ENCODE measurements at regions not wholly inside any gene's neighbourhood (a gene's known extent, or its start where the extent isn't known, plus 50 kb on each side); places are given as distances from the start of the nearest gene placed in this dataset.

DNA sequence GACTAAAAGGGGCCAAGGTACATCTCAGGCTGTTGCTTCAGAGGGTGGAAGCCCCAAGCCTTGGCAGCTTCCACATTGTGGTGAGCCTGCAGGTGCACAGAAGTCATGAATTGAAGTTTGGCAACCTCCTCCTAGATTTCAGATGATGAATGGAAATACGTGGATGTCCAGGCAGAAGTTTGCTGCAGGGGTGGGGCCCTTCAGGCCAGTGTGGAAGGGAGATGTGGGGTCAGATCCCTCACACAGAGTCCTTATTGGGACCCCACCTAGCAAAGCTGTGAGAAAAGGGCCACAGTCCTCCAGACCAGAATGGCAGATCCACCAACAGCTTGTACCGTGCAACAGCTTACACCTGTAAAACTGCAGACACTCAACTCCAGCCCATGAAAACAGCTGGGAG lies 67.4 kb upstream of the PTGS2 start:
- Histone ChIP-seq H3K4me3 (no peak overlapping the region), H3K27me3 (no peaks in the 10 kb centered on the region), H3K9me3 (ENCODE audit: low read depth) (no peaks in the 10 kb centered on the region), H3K27ac (no peak overlapping the region), H3K36me3 (no peaks in the 10 kb centered on the region), H3K4me1 (ENCODE audit: low read depth) (no peaks in the 10 kb centered on the region)
- no peak for DNase-seq (ENCODE audit: low read depth in 1 of 2, low spot score in 1 of 2)
- TF ChIP-seq CTCF (IDR thresholded peaks at IDR 0.05; ENCODE audit: low read depth, low read length), result no peak

GRCh38 chr1:186745531-186746146 lies 65.4 kb upstream of the PTGS2 start:
- Histone ChIP-seq H3K27ac (no peak overlapping the region), H3K4me3 (no peak overlapping the region), H3K4me1 (ENCODE audit: low read depth) (no peaks in the 10 kb centered on the region), H3K27me3 (no peaks in the 10 kb centered on the region), H3K9me3 (ENCODE audit: low read depth) (no peaks in the 10 kb centered on the region), H3K36me3 (no peaks in the 10 kb centered on the region)
- no peak for TF ChIP-seq CTCF (IDR thresholded peaks at IDR 0.05; ENCODE audit: low read depth, low read length)
- no peak for DNase-seq (ENCODE audit: low read depth in 1 of 2, low spot score in 1 of 2)

GRCh38 chr1:186741640-186742039 lies 61.4 kb upstream of the PTGS2 start:
- Histone ChIP-seq H3K9me3 (ENCODE audit: low read depth) (no peaks in the 10 kb centered on the region), H3K27me3 (no peaks in the 10 kb centered on the region), H3K27ac (no peak overlapping the region), H3K36me3 (no peaks in the 10 kb centered on the region), H3K4me1 (ENCODE audit: low read depth) (no peaks in the 10 kb centered on the region), H3K4me3 (no peak overlapping the region)
- no peak for TF ChIP-seq CTCF (IDR thresholded peaks at IDR 0.05; ENCODE audit: low read depth, low read length)
- no peak for DNase-seq (ENCODE audit: low read depth in 1 of 2, low spot score in 1 of 2)

- no peak overlapping the region for H3K4me3 ChIP-seq
- no peaks in the 10 kb centered on the region for H3K27me3 ChIP-seq
- no peaks in the 10 kb centered on the region for H3K4me1 ChIP-seq (ENCODE audit: low read depth)
- no peak for DNase-seq (ENCODE audit: low read depth in 1 of 2, low spot score in 1 of 2)
- H3K9me3 ChIP-seq (ENCODE audit: low read depth), result no peaks in the 10 kb centered on the region
- H3K36me3 ChIP-seq, result no peaks in the 10 kb centered on the region
- H3K27ac ChIP-seq, result no peak overlapping the region
- no peak for TF ChIP-seq CTCF (IDR thresholded peaks at IDR 0.05; ENCODE audit: low read depth, low read length)
Observed at GRCh38 chr1:186740324-186740723, 60.1 kb upstream of the PTGS2 start.

- DNase-seq (ENCODE audit: low read depth in 1 of 2, low spot score in 1 of 2), result no peak
- Histone ChIP-seq H3K4me3 (no peak overlapping the region), H3K9me3 (ENCODE audit: low read depth) (no peaks in the 10 kb centered on the region), H3K27me3 (no peaks in the 10 kb centered on the region), H3K4me1 (ENCODE audit: low read depth) (no peaks in the 10 kb centered on the region), H3K36me3 (no peaks in the 10 kb centered on the region), H3K27ac (no peak overlapping the region)
- TF ChIP-seq CTCF (IDR thresholded peaks at IDR 0.05; ENCODE audit: low read depth, low read length), result no peak
Observed at GRCh38 chr1:186739515-186739914, 59.3 kb upstream of the PTGS2 start.

DNA sequence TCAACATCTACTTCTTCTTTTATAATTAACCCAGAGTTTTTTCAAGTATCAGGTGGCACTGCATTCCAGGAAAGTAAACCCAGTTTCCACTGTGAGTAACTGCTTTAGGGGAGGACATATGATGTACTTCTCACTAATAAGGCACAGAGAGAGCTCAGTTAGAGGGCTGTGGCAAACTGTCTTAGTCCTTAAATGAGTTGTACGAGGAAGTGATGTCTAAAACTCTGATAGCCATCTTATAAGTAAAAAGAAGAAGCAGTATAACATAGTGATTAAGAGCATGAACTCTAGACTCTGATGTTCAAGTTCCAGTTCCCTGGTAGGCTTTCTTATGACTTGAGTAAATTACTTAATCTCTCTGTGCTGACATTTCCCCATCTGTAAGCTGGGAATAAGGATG lies 58.7 kb upstream of the PTGS2 start:
- Histone ChIP-seq H3K9me3 (ENCODE audit: low read depth) (no peaks in the 10 kb centered on the region), H3K4me1 (ENCODE audit: low read depth) (no peaks in the 10 kb centered on the region), H3K27ac (no peak overlapping the region), H3K27me3 (no peaks in the 10 kb centered on the region), H3K36me3 (no peaks in the 10 kb centered on the region), H3K4me3 (no peak overlapping the region)
- no peak for DNase-seq (ENCODE audit: low read depth in 1 of 2, low spot score in 1 of 2)
- TF ChIP-seq CTCF (IDR thresholded peaks at IDR 0.05; ENCODE audit: low read depth, low read length), result no peak

Data from cardiac muscle cell (in vitro differentiated cells and primary cell).